Peyer's patch (tissue), 4 donors: ENCODE measurements at regions not wholly inside any gene's neighbourhood (a gene's known extent, or its start where the extent isn't known, plus 50 kb on each side); places are given as distances from the start of the nearest gene placed in this dataset.

ENCODE experiments used
- DNase-seq, 3 donors: peaks; one replicate each; pipeline ENCODE4 v3.0.0-alpha.2; 2017 to 2019
- H3K27ac ChIP-seq, 4 donors: fragments of 200-600 bp; sonication (generic); one replicate each; pipeline ENCODE4 v1.5.1; 2016 to 2019
- H3K27me3 ChIP-seq, 2 donors: fragments of 200-600 bp; sonication (generic); one replicate each; pipeline ENCODE4 v1.5.1; 2019
- H3K36me3 ChIP-seq, 3 donors: fragments of 200-600 bp; sonication (generic); one replicate each; pipeline ENCODE4 v1.5.1; 2016 to 2019
- H3K4me1 ChIP-seq, 4 donors: fragments of 200-600 bp; sonication (generic); one replicate each; pipeline ENCODE4 v1.5.1; 2016 to 2019
- H3K4me3 ChIP-seq, 4 donors: fragments of 200-600 bp; sonication (generic); 1 replicate in 3 of 4; 2 replicates in 1 of 4; pipeline ENCODE4 v1.5.1; 2016 to 2019; ENCODE audit warnings: mild to moderate bottlenecking in 1 of 4
- H3K9me3 ChIP-seq, 4 donors: fragments of 200-600 bp; sonication (generic); one replicate each; pipeline ENCODE4 v1.5.1; 2016 to 2019; ENCODE audit warnings: mild to moderate bottlenecking in 1 of 4
- POLR2A ChIP-seq, 2 donors: fragments of 450-650 bp; IDR thresholded peaks; one replicate each; pipeline ENCODE4 v1.5.1; 2017; ENCODE audit warnings: antibody characterized with exemption in 2 of 2, mild to moderate bottlenecking in 2 of 2, moderate library complexity in 2 of 2
- TF ChIP-seq, protein P1 (sequence below), 6 experiments: fragments of 450-650 bp in 4 of 6; fragments of 200-600 bp in 2 of 6; sonication (generic) in 1 of 6; IDR thresholded peaks; one replicate each; pipeline ENCODE4 v1.5.1; 2017 to 2019; ENCODE audit warnings: antibody characterized with exemption in 6 of 6, mild to moderate bottlenecking in 3 of 6, moderate library complexity in 1 of 6

GRCh38 chr1:29539971-29540370 is 303.6 kb downstream of the PTPRU start:
- Histone ChIP-seq H3K27ac (no peak overlapping the region), H3K27me3 (no peaks in the 10 kb centered on the region), H3K36me3 (no peaks in the 10 kb centered on the region), H3K4me3 (no peak overlapping the region), H3K4me1 (no peaks in the 10 kb centered on the region), H3K9me3 (no peaks in the 10 kb centered on the region)
- DNase-seq: peak in 1 of 3 donors; percentile 40
- no peak for TF ChIP-seq POLR2A (IDR thresholded peaks at IDR 0.05)
- TF ChIP-seq, protein P1, sequence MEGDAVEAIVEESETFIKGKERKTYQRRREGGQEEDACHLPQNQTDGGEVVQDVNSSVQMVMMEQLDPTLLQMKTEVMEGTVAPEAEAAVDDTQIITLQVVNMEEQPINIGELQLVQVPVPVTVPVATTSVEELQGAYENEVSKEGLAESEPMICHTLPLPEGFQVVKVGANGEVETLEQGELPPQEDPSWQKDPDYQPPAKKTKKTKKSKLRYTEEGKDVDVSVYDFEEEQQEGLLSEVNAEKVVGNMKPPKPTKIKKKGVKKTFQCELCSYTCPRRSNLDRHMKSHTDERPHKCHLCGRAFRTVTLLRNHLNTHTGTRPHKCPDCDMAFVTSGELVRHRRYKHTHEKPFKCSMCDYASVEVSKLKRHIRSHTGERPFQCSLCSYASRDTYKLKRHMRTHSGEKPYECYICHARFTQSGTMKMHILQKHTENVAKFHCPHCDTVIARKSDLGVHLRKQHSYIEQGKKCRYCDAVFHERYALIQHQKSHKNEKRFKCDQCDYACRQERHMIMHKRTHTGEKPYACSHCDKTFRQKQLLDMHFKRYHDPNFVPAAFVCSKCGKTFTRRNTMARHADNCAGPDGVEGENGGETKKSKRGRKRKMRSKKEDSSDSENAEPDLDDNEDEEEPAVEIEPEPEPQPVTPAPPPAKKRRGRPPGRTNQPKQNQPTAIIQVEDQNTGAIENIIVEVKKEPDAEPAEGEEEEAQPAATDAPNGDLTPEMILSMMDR (IDR thresholded peaks at IDR 0.05): no peak

DNA sequence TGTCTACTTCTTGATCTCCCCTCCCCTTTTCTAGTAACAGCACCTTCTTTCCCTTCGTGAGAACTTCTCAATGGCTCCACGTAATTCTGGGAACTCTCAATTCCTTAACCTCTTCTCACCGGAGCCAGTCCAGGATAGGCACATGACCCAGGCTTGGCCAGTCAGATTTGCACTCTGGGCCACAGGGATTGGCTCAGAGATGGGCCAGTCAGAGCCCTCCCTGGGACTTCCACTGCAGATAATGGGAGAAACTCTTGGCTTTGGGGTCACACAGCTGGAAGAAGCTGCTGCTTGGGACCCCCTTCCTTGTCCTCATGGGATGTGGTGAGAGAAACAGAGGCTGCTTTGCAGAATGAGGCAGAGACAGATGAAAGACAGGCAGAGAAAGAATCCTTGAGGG is 302.3 kb downstream of the PTPRU start:
- H3K4me3 ChIP-seq: no peak overlapping the region
- DNase-seq: peak in 1 of 3 donors; percentile 5
- no peak for TF ChIP-seq POLR2A (IDR thresholded peaks at IDR 0.05)
- TF ChIP-seq, protein P1 (IDR thresholded peaks at IDR 0.05): no peak
- H3K27ac ChIP-seq: no peak overlapping the region
- H3K4me1 ChIP-seq: no peaks in the 10 kb centered on the region
- H3K9me3 ChIP-seq: no peaks in the 10 kb centered on the region
- H3K27me3 ChIP-seq: no peaks in the 10 kb centered on the region
- H3K36me3 ChIP-seq: no peaks in the 10 kb centered on the region

- no peaks in the 10 kb centered on the region for H3K36me3 ChIP-seq
- no peak overlapping the region for H3K27ac ChIP-seq
- TF ChIP-seq POLR2A (IDR thresholded peaks at IDR 0.05): no peak
- TF ChIP-seq, protein P1 (IDR thresholded peaks at IDR 0.05): no peak
- H3K4me3 ChIP-seq: no peak overlapping the region
- no peaks in the 10 kb centered on the region for H3K4me1 ChIP-seq
- DNase-seq: peak; percentile 7 to 36 (median 14)
- H3K9me3 ChIP-seq: no peaks in the 10 kb centered on the region
- H3K27me3 ChIP-seq: no peaks in the 10 kb centered on the region
Observed at GRCh38 chr1:29532751-29533150, 296.4 kb downstream of the PTPRU start.

GRCh38 chr1:29532285-29532684 is 296.0 kb downstream of the PTPRU start:
- peak in 2 of 3 donors; percentile 12 to 13 for DNase-seq
- H3K4me1 ChIP-seq: no peaks in the 10 kb centered on the region
- H3K27ac ChIP-seq: no peak overlapping the region
- no peaks in the 10 kb centered on the region for H3K36me3 ChIP-seq
- no peak overlapping the region for H3K4me3 ChIP-seq
- H3K9me3 ChIP-seq: no peaks in the 10 kb centered on the region
- TF ChIP-seq, protein P1 (IDR thresholded peaks at IDR 0.05): no peak
- TF ChIP-seq POLR2A (IDR thresholded peaks at IDR 0.05): no peak
- no peaks in the 10 kb centered on the region for H3K27me3 ChIP-seq

GRCh38 chr1:29531596-29531995 is 295.3 kb downstream of the PTPRU start:
- TF ChIP-seq POLR2A (IDR thresholded peaks at IDR 0.05): no peak
- TF ChIP-seq, protein P1 (IDR thresholded peaks at IDR 0.05): no peak
- peak in 2 of 3 donors; percentile 8 for DNase-seq
- no peaks in the 10 kb centered on the region for H3K9me3 ChIP-seq

GRCh38 chr1:29529677-29530278 is 293.5 kb downstream of the PTPRU start:
- TF ChIP-seq, protein P1 (IDR thresholded peaks at IDR 0.05): no peak
- TF ChIP-seq POLR2A (IDR thresholded peaks at IDR 0.05): no peak
- no peak for DNase-seq
- H3K27ac ChIP-seq: no peak overlapping the region
- no peaks in the 10 kb centered on the region for H3K27me3 ChIP-seq
- H3K9me3 ChIP-seq: no peaks in the 10 kb centered on the region
- H3K36me3 ChIP-seq: no peaks in the 10 kb centered on the region
- no peaks in the 10 kb centered on the region for H3K4me1 ChIP-seq
- H3K4me3 ChIP-seq: no peak overlapping the region

More at GRCh38 chr1:29531596-29531995, 295.3 kb downstream of the PTPRU start:
- Histone ChIP-seq H3K36me3 (no peaks in the 10 kb centered on the region), H3K4me1 (no peaks in the 10 kb centered on the region), H3K27me3 (no peaks in the 10 kb centered on the region), H3K27ac (no peak overlapping the region), H3K4me3 (no peak overlapping the region)
